T-helper 2 cell treated with Interferon-gamma antibody and Interleukin-4, amounts not matched to agents 5 μg/mL and 100 μg/mL, for 36 hours (primary cell): ENCODE measurements at regions not wholly inside any gene's neighbourhood (a gene's known extent, or its start where the extent isn't known, plus 50 kb on each side); places are given as distances from the start of the nearest gene placed in this dataset.

Experiments
- DNase-seq: peaks from one replicate; pipeline ENCODE4 v3.0.0; 2021; ENCODE audit warnings: low spot score
- H3K27ac Mint-ChIP-seq: one replicate; pipeline ENCODE4 v1.8.0; 2021; ENCODE audit warnings: mild to moderate bottlenecking, mixed read lengths
- H3K27me3 Mint-ChIP-seq: one replicate; pipeline ENCODE4 v1.8.0; 2021; ENCODE audit warnings: low read depth, mixed read lengths
- H3K36me3 Mint-ChIP-seq: one replicate; pipeline ENCODE4 v1.8.0; 2021; ENCODE audit warnings: low read depth, mixed read lengths
- H3K4me1 Mint-ChIP-seq: one replicate; pipeline ENCODE4 v1.8.0; 2021; ENCODE audit warnings: low read depth, mixed read lengths
- H3K4me3 Mint-ChIP-seq: one replicate; pipeline ENCODE4 v1.8.0; 2022; ENCODE audit warnings: mild to moderate bottlenecking, moderate library complexity, mixed read lengths
- H3K9me3 Mint-ChIP-seq: one replicate; pipeline ENCODE4 v1.8.0; 2021; ENCODE audit warnings: mixed read lengths

- Mint-ChIP-seq H3K9me3 (peaks cover 2% of the 10 kb centered on the region), H3K27me3 (no peaks in the 10 kb centered on the region), H3K36me3 (no peaks in the 10 kb centered on the region), H3K4me3 (no peak overlapping the region), H3K27ac (no peak overlapping the region), H3K4me1 (no peaks in the 10 kb centered on the region)
- no peak for DNase-seq
Measured at GRCh38 chr3:116966649-116967048, 257.1 kb downstream of the TUSC7 start.

GRCh38 chr3:116969135-116969534, 259.6 kb downstream of the TUSC7 start:
- no peaks in the 10 kb centered on the region for H3K36me3 Mint-ChIP-seq
- H3K27ac Mint-ChIP-seq, result no peak overlapping the region
- peaks cover 2% of the 10 kb centered on the region for H3K9me3 Mint-ChIP-seq
- H3K4me1 Mint-ChIP-seq, result no peaks in the 10 kb centered on the region
- no peak overlapping the region for H3K4me3 Mint-ChIP-seq
- no peaks in the 10 kb centered on the region for H3K27me3 Mint-ChIP-seq
- no peak for DNase-seq

- Mint-ChIP-seq H3K4me3 (no peak overlapping the region), H3K36me3 (no peaks in the 10 kb centered on the region), H3K4me1 (no peaks in the 10 kb centered on the region), H3K27me3 (no peaks in the 10 kb centered on the region), H3K9me3 (no peaks in the 10 kb centered on the region), H3K27ac (no peak overlapping the region)
- DNase-seq, result no peak
Measured at GRCh38 chr3:116969646-116970045, 260.1 kb downstream of the TUSC7 start.

GRCh38 chr3:116971531-116971930, 262.0 kb downstream of the TUSC7 start:
- Mint-ChIP-seq H3K27me3 (no peaks in the 10 kb centered on the region), H3K9me3 (no peaks in the 10 kb centered on the region), H3K27ac (no peak overlapping the region), H3K4me1 (no peaks in the 10 kb centered on the region), H3K36me3 (no peaks in the 10 kb centered on the region), H3K4me3 (no peak overlapping the region)
- DNase-seq, result no peak

- H3K36me3 Mint-ChIP-seq, result no peaks in the 10 kb centered on the region
- H3K27ac Mint-ChIP-seq, result no peak overlapping the region
- H3K4me3 Mint-ChIP-seq, result no peak overlapping the region
- DNase-seq, result no peak
- no peaks in the 10 kb centered on the region for H3K9me3 Mint-ChIP-seq
- no peaks in the 10 kb centered on the region for H3K4me1 Mint-ChIP-seq
- H3K27me3 Mint-ChIP-seq, result no peaks in the 10 kb centered on the region
Measured at GRCh38 chr3:116974702-116975101, 265.1 kb downstream of the TUSC7 start.

- no peaks in the 10 kb centered on the region for H3K36me3 Mint-ChIP-seq
- H3K9me3 Mint-ChIP-seq, result no peaks in the 10 kb centered on the region
- no peaks in the 10 kb centered on the region for H3K4me1 Mint-ChIP-seq
- no peak for DNase-seq
- H3K27ac Mint-ChIP-seq, result no peak overlapping the region
- H3K4me3 Mint-ChIP-seq, result no peak overlapping the region
- H3K27me3 Mint-ChIP-seq, result no peaks in the 10 kb centered on the region
Measured at GRCh38 chr3:116977441-116977840, 267.9 kb downstream of the TUSC7 start.

- Mint-ChIP-seq H3K4me3 (no peak overlapping the region), H3K9me3 (no peaks in the 10 kb centered on the region), H3K4me1 (no peaks in the 10 kb centered on the region), H3K27ac (no peak overlapping the region), H3K27me3 (no peaks in the 10 kb centered on the region), H3K36me3 (no peaks in the 10 kb centered on the region)
- DNase-seq, result no peak
Measured at GRCh38 chr3:116980099-116980498, 270.5 kb downstream of the TUSC7 start.

- no peak for DNase-seq
- Mint-ChIP-seq H3K36me3 (no peaks in the 10 kb centered on the region), H3K9me3 (no peaks in the 10 kb centered on the region), H3K4me1 (no peaks in the 10 kb centered on the region), H3K4me3 (no peak overlapping the region), H3K27ac (no peak overlapping the region), H3K27me3 (no peaks in the 10 kb centered on the region)
Measured at GRCh38 chr3:116981089-116981488, 271.5 kb downstream of the TUSC7 start.

GRCh38 chr3:116984301-116984700, 274.7 kb downstream of the TUSC7 start:
- no peaks in the 10 kb centered on the region for H3K27me3 Mint-ChIP-seq
- no peak for DNase-seq
- H3K27ac Mint-ChIP-seq, result no peak overlapping the region
- no peaks in the 10 kb centered on the region for H3K9me3 Mint-ChIP-seq
- no peaks in the 10 kb centered on the region for H3K36me3 Mint-ChIP-seq
- no peaks in the 10 kb centered on the region for H3K4me1 Mint-ChIP-seq
- no peak overlapping the region for H3K4me3 Mint-ChIP-seq

- Mint-ChIP-seq H3K4me1 (no peaks in the 10 kb centered on the region), H3K27ac (no peak overlapping the region), H3K9me3 (no peaks in the 10 kb centered on the region), H3K36me3 (no peaks in the 10 kb centered on the region), H3K4me3 (no peak overlapping the region), H3K27me3 (no peaks in the 10 kb centered on the region)
- DNase-seq, result no peak
Measured at GRCh38 chr3:116994351-116994879, 284.8 kb downstream of the TUSC7 start.

- H3K27me3 Mint-ChIP-seq, result no peaks in the 10 kb centered on the region
- H3K9me3 Mint-ChIP-seq, result no peaks in the 10 kb centered on the region
- DNase-seq, result no peak
- no peaks in the 10 kb centered on the region for H3K4me1 Mint-ChIP-seq
- no peak overlapping the region for H3K4me3 Mint-ChIP-seq
- H3K36me3 Mint-ChIP-seq, result no peaks in the 10 kb centered on the region
- H3K27ac Mint-ChIP-seq, result no peak overlapping the region
Measured at GRCh38 chr3:117003501-117003900, 293.9 kb downstream of the TUSC7 start.

GRCh38 chr3:117005274-117005673, 295.7 kb downstream of the TUSC7 start:
- H3K9me3 Mint-ChIP-seq, result no peaks in the 10 kb centered on the region

GRCh38 chr3:117005911-117006522, 296.4 kb downstream of the TUSC7 start:
- DNase-seq, result no peak
- no peaks in the 10 kb centered on the region for H3K4me1 Mint-ChIP-seq
- no peak overlapping the region for H3K4me3 Mint-ChIP-seq
- H3K36me3 Mint-ChIP-seq, result no peaks in the 10 kb centered on the region
- H3K27ac Mint-ChIP-seq, result no peak overlapping the region
- no peaks in the 10 kb centered on the region for H3K9me3 Mint-ChIP-seq
- no peaks in the 10 kb centered on the region for H3K27me3 Mint-ChIP-seq

More at GRCh38 chr3:117005274-117005673, 295.7 kb downstream of the TUSC7 start:
- no peaks in the 10 kb centered on the region for H3K36me3 Mint-ChIP-seq
- no peak for DNase-seq
- H3K4me1 Mint-ChIP-seq, result no peaks in the 10 kb centered on the region
- H3K27me3 Mint-ChIP-seq, result no peaks in the 10 kb centered on the region
- H3K4me3 Mint-ChIP-seq, result no peak overlapping the region
- no peak overlapping the region for H3K27ac Mint-ChIP-seq

GRCh38 chr3:117010318-117010717, 300.7 kb downstream of the TUSC7 start:
- Mint-ChIP-seq H3K9me3 (no peaks in the 10 kb centered on the region), H3K27ac (no peak overlapping the region), H3K4me1 (no peaks in the 10 kb centered on the region), H3K36me3 (no peaks in the 10 kb centered on the region), H3K27me3 (no peaks in the 10 kb centered on the region), H3K4me3 (no peak overlapping the region)
- no peak for DNase-seq

- Mint-ChIP-seq H3K27me3 (no peaks in the 10 kb centered on the region), H3K27ac (no peak overlapping the region), H3K36me3 (no peaks in the 10 kb centered on the region), H3K9me3 (no peaks in the 10 kb centered on the region), H3K4me1 (no peaks in the 10 kb centered on the region), H3K4me3 (no peak overlapping the region)
- no peak for DNase-seq
Measured at GRCh38 chr3:117011687-117012250, 302.2 kb downstream of the TUSC7 start.
